ENCODE measurements at regions not wholly inside any gene's neighbourhood (a gene's known extent, or its start where the extent isn't known, plus 50 kb on each side); places are given as distances from the start of the nearest gene placed in this dataset.

- no peak for DNase-seq (ENCODE audit: low read depth, low spot score)
- ChIA-PET CTCF (no interaction called here), POLR2A (no interaction called here)
- no peak for TF ChIP-seq CTCF (IDR thresholded peaks at IDR 0.05; ENCODE audit: insufficient read depth, low read length, missing control alignments)
- no peak overlapping the region for H3K4me3 ChIP-seq (ENCODE audit: low read depth, low read length)
Observed at GRCh38 chr18:4802296-4802695, 347.2 kb upstream of the DLGAP1 start.

GRCh38 chr18:4801151-4801550, 346.0 kb upstream of the DLGAP1 start:
- no peak for DNase-seq (ENCODE audit: low read depth, low spot score)
- H3K4me3 ChIP-seq (ENCODE audit: low read depth, low read length) = no peak overlapping the region
- POLR2A ChIA-PET = no interaction called here
- CTCF ChIA-PET = no interaction called here
- no peak for TF ChIP-seq CTCF (IDR thresholded peaks at IDR 0.05; ENCODE audit: insufficient read depth, low read length, missing control alignments)

GRCh38 chr18:4797002-4797685, 342.0 kb upstream of the DLGAP1 start:
- ChIA-PET CTCF (no interaction called here), POLR2A (no interaction called here)
- no peak for TF ChIP-seq CTCF (IDR thresholded peaks at IDR 0.05; ENCODE audit: insufficient read depth, low read length, missing control alignments)
- DNase-seq (ENCODE audit: low read depth, low spot score) = no peak
- H3K4me3 ChIP-seq (ENCODE audit: low read depth, low read length) = no peak overlapping the region

DNA sequence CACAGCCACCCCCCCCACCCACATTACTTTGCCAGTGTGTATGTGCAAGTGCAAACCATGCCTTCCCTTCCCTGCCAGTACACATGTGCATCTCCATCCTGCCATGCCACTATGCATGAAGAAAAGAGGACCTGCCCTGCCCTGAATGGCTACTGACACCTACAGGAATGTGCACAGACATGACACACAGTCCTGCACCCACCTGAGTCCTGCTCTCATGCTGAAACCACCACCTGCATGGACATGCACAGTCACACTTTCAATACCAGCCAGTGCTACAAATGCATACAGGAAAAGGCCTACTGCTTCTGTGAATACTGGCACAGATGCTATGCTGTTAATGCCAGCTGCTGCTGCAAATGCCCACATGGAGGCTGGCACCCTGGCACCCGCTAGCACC, 334.4 kb upstream of the DLGAP1 start:
- TF ChIP-seq CTCF (IDR thresholded peaks at IDR 0.05; ENCODE audit: insufficient read depth, low read length, missing control alignments) = no peak
- ChIA-PET CTCF (no interaction called here), POLR2A (no interaction called here)
- no peak for DNase-seq (ENCODE audit: low read depth, low spot score)
- H3K4me3 ChIP-seq (ENCODE audit: low read depth, low read length) = no peak overlapping the region

DNA sequence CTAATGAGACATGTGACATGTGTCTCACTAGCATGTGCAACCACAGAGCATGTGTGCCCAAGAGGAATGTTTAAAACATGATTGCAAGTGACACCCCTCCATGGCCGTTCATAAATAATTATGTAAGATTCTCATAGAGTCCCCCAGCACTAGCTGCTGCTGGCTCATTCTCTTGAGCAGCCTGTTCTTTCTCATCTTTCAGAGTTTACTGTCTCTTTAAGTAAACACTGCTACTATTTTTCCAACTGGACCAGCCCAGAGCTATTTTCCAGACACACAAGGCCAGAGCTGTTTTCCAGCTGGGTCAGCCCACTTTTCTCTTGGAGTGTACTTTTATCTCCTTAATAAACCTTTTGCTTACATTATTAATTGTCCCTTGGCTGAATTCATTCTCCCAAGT, 326.8 kb upstream of the DLGAP1 start:
- POLR2A ChIA-PET = no interaction called here
- no peak for DNase-seq (ENCODE audit: low read depth, low spot score)
- CTCF ChIA-PET = no interaction called here
- TF ChIP-seq CTCF (IDR thresholded peaks at IDR 0.05; ENCODE audit: insufficient read depth, low read length, missing control alignments) = no peak
- no peak overlapping the region for H3K4me3 ChIP-seq (ENCODE audit: low read depth, low read length)

- H3K4me3 ChIP-seq (ENCODE audit: low read depth, low read length) = no peak overlapping the region
- CTCF ChIA-PET = no interaction called here
- DNase-seq (ENCODE audit: low read depth, low spot score) = no peak
- POLR2A ChIA-PET = no interaction called here
- no peak for TF ChIP-seq CTCF (IDR thresholded peaks at IDR 0.05; ENCODE audit: insufficient read depth, low read length, missing control alignments)
Observed at GRCh38 chr18:4765401-4765800, 310.3 kb upstream of the DLGAP1 start.
